ENCODE measurements at regions not wholly inside any gene's neighbourhood (a gene's known extent, or its start where the extent isn't known, plus 50 kb on each side); places are given as distances from the start of the nearest gene placed in this dataset.
A peak's percentile ranks its signal among the peaks of the same experiment; 100 is the strongest.

GRCh38 chr1:88404582-88404981 is 279.5 kb upstream of the PKN2 start:
- Histone ChIP-seq H3K4me1 (no peaks in the 10 kb centered on the region), H3K4me2 (no peak overlapping the region), H3K9ac (no peak overlapping the region), H3K27ac (no peak overlapping the region), H3K9me3 (replicated peaks in 1 of 11) (peaks cover 0 to 16% (median 6%) of the 10 kb centered on the region in 11 experiments; a peak in 6 of 22 replicates), H3K36me3 (no peaks in the 10 kb centered on the region), H3K27me3 (no peaks in the 10 kb centered on the region), H4K20me1 (no peaks in the 10 kb centered on the region), H3K4me3 (no peak overlapping the region)
- no peak for TF ChIP-seq Cebpa-rat (IDR thresholded peaks at IDR 0.05)

- Histone ChIP-seq H3K27ac (no peak overlapping the region), H3K4me1 (no peaks in the 10 kb centered on the region), H3K27me3 (no peaks in the 10 kb centered on the region), H3K36me3 (no peaks in the 10 kb centered on the region), H3K4me3 (no peak overlapping the region), H3K9ac (no peak overlapping the region), H3K4me2 (no peak overlapping the region), H3K9me3 (replicated peaks in 1 of 11) (peaks cover 0 to 16% (median 6%) of the 10 kb centered on the region in 11 experiments; a peak in 6 of 22 replicates), H4K20me1 (no peaks in the 10 kb centered on the region)
- no peak for TF ChIP-seq Cebpa-rat (IDR thresholded peaks at IDR 0.05)
These were observed 276.8 kb upstream of the PKN2 start for GRCh38 chr1:88407248-88407647.

GRCh38 chr1:88421997-88422396 is 262.1 kb upstream of the PKN2 start:
- Histone ChIP-seq H3K36me3 (no peaks in the 10 kb centered on the region; a peak in 1 of 22 replicates), H3K4me1 (no peaks in the 10 kb centered on the region), H3K9ac (no peak overlapping the region), H3K4me2 (no peak overlapping the region), H3K9me3 (replicated peaks in 1 of 11) (peaks cover 26 to 56% (median 35%) of the 10 kb centered on the region in 11 experiments; a peak in 20 of 22 replicates), H4K20me1 (no peaks in the 10 kb centered on the region), H3K27ac (no peak overlapping the region), H3K27me3 (no peaks in the 10 kb centered on the region), H3K4me3 (no peak overlapping the region)
- TF ChIP-seq Cebpa-rat (IDR thresholded peaks at IDR 0.05): no peak

- Histone ChIP-seq H3K9me3 (replicated peaks in 1 of 11) (peaks cover 0 to 5% (median 0%) of the 10 kb centered on the region in 11 experiments; a peak in 2 of 22 replicates), H3K4me3 (no peak overlapping the region), H3K4me1 (no peaks in the 10 kb centered on the region), H3K27ac (no peak overlapping the region), H3K9ac (no peak overlapping the region), H3K4me2 (no peak overlapping the region), H4K20me1 (no peaks in the 10 kb centered on the region), H3K27me3 (no peaks in the 10 kb centered on the region), H3K36me3 (no peaks in the 10 kb centered on the region)
- TF ChIP-seq Cebpa-rat (IDR thresholded peaks at IDR 0.05): no peak
These were observed 250.5 kb upstream of the PKN2 start for GRCh38 chr1:88433556-88433955.

- no peak overlapping the region for H3K4me2 ChIP-seq
- no peaks in the 10 kb centered on the region for H3K4me1 ChIP-seq
- H3K36me3 ChIP-seq: no peaks in the 10 kb centered on the region
- TF ChIP-seq Cebpa-rat (IDR thresholded peaks at IDR 0.05): no peak
- H3K27me3 ChIP-seq: no peaks in the 10 kb centered on the region
- H3K27ac ChIP-seq: no peak overlapping the region
- H3K9me3 ChIP-seq (replicated peaks in 1 of 11): peaks cover 0 to 5% (median 0%) of the 10 kb centered on the region in 11 experiments; a peak in 2 of 22 replicates
- no peaks in the 10 kb centered on the region for H4K20me1 ChIP-seq
- H3K9ac ChIP-seq: no peak overlapping the region
- no peak overlapping the region for H3K4me3 ChIP-seq
These were observed 249.2 kb upstream of the PKN2 start for GRCh38 chr1:88434836-88435235.

- no peak for TF ChIP-seq Cebpa-rat (IDR thresholded peaks at IDR 0.05)
- Histone ChIP-seq H3K9me3 (replicated peaks in 1 of 11) (no peaks in the 10 kb centered on the region; a peak in 2 of 22 replicates), H3K4me3 (no peak overlapping the region), H3K27me3 (no peaks in the 10 kb centered on the region), H3K4me1 (no peaks in the 10 kb centered on the region), H4K20me1 (no peaks in the 10 kb centered on the region), H3K27ac (no peak overlapping the region), H3K4me2 (no peak overlapping the region), H3K9ac (no peak overlapping the region), H3K36me3 (no peaks in the 10 kb centered on the region)
These were observed 243.1 kb upstream of the PKN2 start for GRCh38 chr1:88441022-88441421.

GRCh38 chr1:88451856-88452255 is 232.2 kb upstream of the PKN2 start:
- Histone ChIP-seq H3K27me3 (no peaks in the 10 kb centered on the region), H3K36me3 (no peaks in the 10 kb centered on the region), H3K27ac (no peak overlapping the region), H3K4me1 (peaks cover 0 to 15% (median 0%) of the 10 kb centered on the region in 10 experiments; a peak in 6 of 20 replicates), H3K4me2 (no peak overlapping the region), H3K9me3 (replicated peaks in 1 of 11) (no peaks in the 10 kb centered on the region; a peak in 1 of 22 replicates), H4K20me1 (no peaks in the 10 kb centered on the region), H3K9ac (no peak overlapping the region), H3K4me3 (no peak overlapping the region)
- TF ChIP-seq Cebpa-rat (IDR thresholded peaks at IDR 0.05): no peak

- no peak for TF ChIP-seq Cebpa-rat (IDR thresholded peaks at IDR 0.05)
- no peak overlapping the region for H3K9ac ChIP-seq
These were observed 230.8 kb upstream of the PKN2 start for GRCh38 chr1:88453295-88453694.

GRCh38 chr1:88454781-88455180 is 229.3 kb upstream of the PKN2 start:
- no peak overlapping the region for H3K4me2 ChIP-seq
- H3K9ac ChIP-seq: no peak overlapping the region
- TF ChIP-seq Cebpa-rat (IDR thresholded peaks at IDR 0.05): no peak
- peaks cover 0 to 15% (median 0%) of the 10 kb centered on the region in 10 experiments; a peak in 6 of 20 replicates for H3K4me1 ChIP-seq
- H3K27ac ChIP-seq: no peak overlapping the region
- H3K36me3 ChIP-seq: no peaks in the 10 kb centered on the region
- no peaks in the 10 kb centered on the region; a peak in 1 of 22 replicates for H3K9me3 ChIP-seq (replicated peaks in 1 of 11)
- no peak overlapping the region for H3K4me3 ChIP-seq
- no peaks in the 10 kb centered on the region for H3K27me3 ChIP-seq
- no peaks in the 10 kb centered on the region for H4K20me1 ChIP-seq

More at GRCh38 chr1:88453295-88453694, 230.8 kb upstream of the PKN2 start:
- no peak overlapping the region for H3K27ac ChIP-seq
- peaks cover 0 to 15% (median 0%) of the 10 kb centered on the region in 10 experiments; a peak in 6 of 20 replicates for H3K4me1 ChIP-seq
- no peak overlapping the region for H3K4me3 ChIP-seq
- no peaks in the 10 kb centered on the region; a peak in 1 of 22 replicates for H3K9me3 ChIP-seq (replicated peaks in 1 of 11)
- H3K36me3 ChIP-seq: no peaks in the 10 kb centered on the region
- H4K20me1 ChIP-seq: no peaks in the 10 kb centered on the region
- no peaks in the 10 kb centered on the region for H3K27me3 ChIP-seq
- no peak overlapping the region for H3K4me2 ChIP-seq

- no peak overlapping the region for H3K4me3 ChIP-seq
- H3K9ac ChIP-seq: no peak overlapping the region
- no peaks in the 10 kb centered on the region for H3K27me3 ChIP-seq
- H3K4me1 ChIP-seq: peaks cover 0 to 15% (median 0%) of the 10 kb centered on the region in 10 experiments; a peak in 6 of 20 replicates
- H3K4me2 ChIP-seq: peak overlapping the region in 3 of 11 experiments; percentile 35 to 60 (median 51); a peak in 5 of 22 replicates
- TF ChIP-seq Cebpa-rat (IDR thresholded peaks at IDR 0.05): no peak
- H4K20me1 ChIP-seq: no peaks in the 10 kb centered on the region
- H3K36me3 ChIP-seq: no peaks in the 10 kb centered on the region
- H3K27ac ChIP-seq: no peak overlapping the region
- no peaks in the 10 kb centered on the region for H3K9me3 ChIP-seq (replicated peaks in 1 of 11)
These were observed 228.3 kb upstream of the PKN2 start for GRCh38 chr1:88455621-88456256.

All from BLaER1 treated with 17β-estradiol and CSF1 and Interleukin-3, amounts not matched to agents 10 nM and 100 nM (cell line).